ENCODE measurements at regions not wholly inside any gene's neighbourhood (a gene's known extent, or its start where the extent isn't known, plus 50 kb on each side); places are given as distances from the start of the nearest gene placed in this dataset.

DNA sequence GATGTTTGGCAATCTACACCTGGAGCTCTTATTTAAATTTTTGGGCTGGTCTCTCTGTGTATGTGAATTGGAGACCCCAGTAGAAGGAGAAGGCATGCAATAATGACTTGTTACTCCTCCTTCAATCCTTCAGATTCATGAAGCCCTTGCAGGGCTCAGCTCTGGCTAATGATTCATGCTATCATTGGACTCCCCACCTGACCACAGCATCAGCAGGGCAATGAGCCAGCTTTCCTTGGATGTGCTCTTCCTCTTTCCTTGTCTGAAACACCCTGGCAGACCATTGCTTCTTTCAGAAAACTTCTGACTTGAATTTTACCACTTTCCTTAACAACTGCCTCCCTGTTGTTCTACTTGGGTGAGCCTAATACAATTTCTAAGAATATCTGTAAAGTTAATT is 1019.2 kb downstream of the AACS start:
- Histone ChIP-seq H3K9me3 (no peaks in the 10 kb centered on the region), H3K36me3 (no peaks in the 10 kb centered on the region), H3K4me1 (no peaks in the 10 kb centered on the region), H3K4me3 (no peak overlapping the region), H3K27ac (no peak overlapping the region), H3K27me3 (no peaks in the 10 kb centered on the region)
- DNase-seq, result no peak
- no peak for TF ChIP-seq POLR2A (IDR thresholded peaks at IDR 0.05)
- TF ChIP-seq, protein P1, sequence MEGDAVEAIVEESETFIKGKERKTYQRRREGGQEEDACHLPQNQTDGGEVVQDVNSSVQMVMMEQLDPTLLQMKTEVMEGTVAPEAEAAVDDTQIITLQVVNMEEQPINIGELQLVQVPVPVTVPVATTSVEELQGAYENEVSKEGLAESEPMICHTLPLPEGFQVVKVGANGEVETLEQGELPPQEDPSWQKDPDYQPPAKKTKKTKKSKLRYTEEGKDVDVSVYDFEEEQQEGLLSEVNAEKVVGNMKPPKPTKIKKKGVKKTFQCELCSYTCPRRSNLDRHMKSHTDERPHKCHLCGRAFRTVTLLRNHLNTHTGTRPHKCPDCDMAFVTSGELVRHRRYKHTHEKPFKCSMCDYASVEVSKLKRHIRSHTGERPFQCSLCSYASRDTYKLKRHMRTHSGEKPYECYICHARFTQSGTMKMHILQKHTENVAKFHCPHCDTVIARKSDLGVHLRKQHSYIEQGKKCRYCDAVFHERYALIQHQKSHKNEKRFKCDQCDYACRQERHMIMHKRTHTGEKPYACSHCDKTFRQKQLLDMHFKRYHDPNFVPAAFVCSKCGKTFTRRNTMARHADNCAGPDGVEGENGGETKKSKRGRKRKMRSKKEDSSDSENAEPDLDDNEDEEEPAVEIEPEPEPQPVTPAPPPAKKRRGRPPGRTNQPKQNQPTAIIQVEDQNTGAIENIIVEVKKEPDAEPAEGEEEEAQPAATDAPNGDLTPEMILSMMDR (IDR thresholded peaks at IDR 0.05), result no peak

GRCh38 chr12:126086242-126086641 is 1021.0 kb downstream of the AACS start:
- H3K27me3 ChIP-seq, result no peaks in the 10 kb centered on the region

GRCh38 chr12:126087692-126088091 is 1022.5 kb downstream of the AACS start:
- Histone ChIP-seq H3K27me3 (no peaks in the 10 kb centered on the region), H3K4me3 (no peak overlapping the region), H3K27ac (no peak overlapping the region), H3K4me1 (no peaks in the 10 kb centered on the region), H3K9me3 (no peaks in the 10 kb centered on the region), H3K36me3 (no peaks in the 10 kb centered on the region)
- TF ChIP-seq, protein P1 (IDR thresholded peaks at IDR 0.05), result no peak
- no peak for TF ChIP-seq POLR2A (IDR thresholded peaks at IDR 0.05)
- DNase-seq, result no peak

More at GRCh38 chr12:126086242-126086641, 1021.0 kb downstream of the AACS start:
- Histone ChIP-seq H3K4me3 (no peak overlapping the region), H3K36me3 (no peaks in the 10 kb centered on the region), H3K27ac (no peak overlapping the region), H3K9me3 (no peaks in the 10 kb centered on the region), H3K4me1 (no peaks in the 10 kb centered on the region)
- DNase-seq, result no peak
- TF ChIP-seq POLR2A (IDR thresholded peaks at IDR 0.05), result no peak
- TF ChIP-seq, protein P1 (IDR thresholded peaks at IDR 0.05), result no peak

GRCh38 chr12:126093908-126094307 is 1028.7 kb downstream of the AACS start:
- DNase-seq, result no peak
- Histone ChIP-seq H3K36me3 (no peaks in the 10 kb centered on the region), H3K4me1 (no peaks in the 10 kb centered on the region), H3K27ac (no peak overlapping the region), H3K4me3 (no peak overlapping the region), H3K9me3 (no peaks in the 10 kb centered on the region), H3K27me3 (no peaks in the 10 kb centered on the region)
- TF ChIP-seq POLR2A (IDR thresholded peaks at IDR 0.05), result no peak
- TF ChIP-seq, protein P1 (IDR thresholded peaks at IDR 0.05), result no peak

- no peaks in the 10 kb centered on the region for H3K4me1 ChIP-seq
- H3K36me3 ChIP-seq, result no peaks in the 10 kb centered on the region
- no peak overlapping the region for H3K27ac ChIP-seq
- TF ChIP-seq, protein P1 (IDR thresholded peaks at IDR 0.05), result no peak
- TF ChIP-seq POLR2A (IDR thresholded peaks at IDR 0.05), result no peak
- no peak for DNase-seq
- no peaks in the 10 kb centered on the region for H3K27me3 ChIP-seq
- no peaks in the 10 kb centered on the region for H3K9me3 ChIP-seq
- H3K4me3 ChIP-seq, result no peak overlapping the region
These were observed 1030.7 kb downstream of the AACS start for GRCh38 chr12:126095748-126096510.
